ENCODE measurements at regions not wholly inside any gene's neighbourhood (a gene's known extent, or its start where the extent isn't known, plus 50 kb on each side); places are given as distances from the start of the nearest gene placed in this dataset.

GRCh38 chr9:115877852-115878438 is 275.6 kb upstream of the PAPPA start:
- TF ChIP-seq, protein P1, sequence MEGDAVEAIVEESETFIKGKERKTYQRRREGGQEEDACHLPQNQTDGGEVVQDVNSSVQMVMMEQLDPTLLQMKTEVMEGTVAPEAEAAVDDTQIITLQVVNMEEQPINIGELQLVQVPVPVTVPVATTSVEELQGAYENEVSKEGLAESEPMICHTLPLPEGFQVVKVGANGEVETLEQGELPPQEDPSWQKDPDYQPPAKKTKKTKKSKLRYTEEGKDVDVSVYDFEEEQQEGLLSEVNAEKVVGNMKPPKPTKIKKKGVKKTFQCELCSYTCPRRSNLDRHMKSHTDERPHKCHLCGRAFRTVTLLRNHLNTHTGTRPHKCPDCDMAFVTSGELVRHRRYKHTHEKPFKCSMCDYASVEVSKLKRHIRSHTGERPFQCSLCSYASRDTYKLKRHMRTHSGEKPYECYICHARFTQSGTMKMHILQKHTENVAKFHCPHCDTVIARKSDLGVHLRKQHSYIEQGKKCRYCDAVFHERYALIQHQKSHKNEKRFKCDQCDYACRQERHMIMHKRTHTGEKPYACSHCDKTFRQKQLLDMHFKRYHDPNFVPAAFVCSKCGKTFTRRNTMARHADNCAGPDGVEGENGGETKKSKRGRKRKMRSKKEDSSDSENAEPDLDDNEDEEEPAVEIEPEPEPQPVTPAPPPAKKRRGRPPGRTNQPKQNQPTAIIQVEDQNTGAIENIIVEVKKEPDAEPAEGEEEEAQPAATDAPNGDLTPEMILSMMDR (IDR thresholded peaks at IDR 0.05; ENCODE audit: insufficient read depth, low read length, poor library complexity, severe bottlenecking) = no peak
- TF ChIP-seq EZH2phosphoT487 (conservative IDR thresholded peaks at IDR 0.05; ENCODE audit: low read length) = no peak
